Smooth muscle cell (in vitro differentiated cells): ENCODE measurements at regions not wholly inside any gene's neighbourhood (a gene's known extent, or its start where the extent isn't known, plus 50 kb on each side); places are given as distances from the start of the nearest gene placed in this dataset.

Experiments
- DNase-seq: peaks from one replicate; lab custom pipeline; 2025; ENCODE audit not compliant: unreplicated experiment; lab: John Stamatoyannopoulos, UW
- H2AFZ ChIP-seq: fragments of 200-600 bp; sonication (generic); 2 replicates; pipeline ENCODE4 v1.6.0; 2016; ENCODE audit warnings: antibody characterized with exemption, low read depth, mild to moderate bottlenecking
- H3F3A ChIP-seq: fragments of 200-600 bp; sonication (generic); 2 replicates; pipeline ENCODE4 v1.6.0; 2017; ENCODE audit warnings: antibody characterized with exemption, low read depth
- H3K27ac ChIP-seq: fragments of 200-600 bp; sonication (generic); 2 replicates; pipeline ENCODE4 v1.5.1; 2016; ENCODE audit warnings: low read depth, mild to moderate bottlenecking
- H3K27me3 ChIP-seq: fragments of 200-600 bp; sonication (generic); 2 replicates; pipeline ENCODE4 v1.6.1; 2016; ENCODE audit warnings: low read depth, mild to moderate bottlenecking
- H3K36me3 ChIP-seq: fragments of 200-600 bp; sonication (generic); 2 replicates; pipeline ENCODE4 v1.5.1; 2016; ENCODE audit warnings: low read depth
- H3K4me1 ChIP-seq: fragments of 200-600 bp; sonication (generic); 2 replicates; pipeline ENCODE4 v1.5.1; 2016; ENCODE audit warnings: low read depth
- H3K4me2 ChIP-seq: fragments of 200-600 bp; sonication (generic); 2 replicates; pipeline ENCODE4 v1.6.0; 2016; ENCODE audit warnings: mild to moderate bottlenecking
- H3K4me3 ChIP-seq: fragments of 200-600 bp; sonication (generic); 2 replicates; pipeline ENCODE4 v1.5.1; 2016; ENCODE audit warnings: mild to moderate bottlenecking
- H3K79me2 ChIP-seq: fragments of 200-600 bp; sonication (generic); 2 replicates; pipeline ENCODE4 v1.6.0; 2016; ENCODE audit warnings: low read depth, mild to moderate bottlenecking
- H3K9ac ChIP-seq: fragments of 200-600 bp; sonication (generic); 2 replicates; pipeline ENCODE4 v1.6.0; 2016; ENCODE audit warnings: low read depth
- H3K9me3 ChIP-seq: fragments of 200-600 bp; sonication (generic); replicated peaks from 2 replicates; pipeline ENCODE4 v1.5.1; 2016; ENCODE audit warnings: low read depth
- H4K20me1 ChIP-seq: fragments of 200-600 bp; sonication (generic); 2 replicates; pipeline ENCODE4 v1.6.0; 2016; ENCODE audit warnings: low read depth
- CTCF ChIP-seq: fragments of 200-600 bp; sonication (generic); IDR thresholded peaks from 2 replicates; pipeline ENCODE4 v1.5.1; 2017; ENCODE audit warnings: borderline replicate concordance, mild to moderate bottlenecking, antibody characterized with exemption; ENCODE audit not compliant: insufficient read depth, poor library complexity, severe bottlenecking
- WGBS: methylation state at CpG from one replicate; pipeline ENCODE4 v1.1.7; 2016; ENCODE audit warnings: low lambda C conversion rate; 5-methylcytosine and 5-hydroxymethylcytosine counted together

DNA sequence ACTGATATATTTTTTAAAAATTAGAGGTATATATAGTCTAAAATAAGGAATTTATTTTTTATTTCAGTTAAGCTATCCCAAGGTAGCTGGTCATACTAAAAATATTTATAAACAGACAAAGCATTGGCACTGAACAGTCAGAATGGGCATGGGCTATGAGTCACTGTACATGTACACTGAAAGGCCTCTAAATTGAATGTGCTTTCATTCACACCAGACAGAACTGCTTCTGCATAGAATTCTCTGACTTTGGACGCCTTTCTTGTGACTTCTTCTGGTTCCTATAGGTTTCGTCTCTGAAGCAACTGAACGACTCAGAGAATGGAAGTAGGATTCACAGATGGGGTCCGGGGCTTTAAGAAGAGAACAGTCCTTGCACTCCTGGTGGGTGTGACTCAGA, 394.8 kb upstream of the MEF2C start:
- Histone ChIP-seq H3K9me3 (no peaks in the 10 kb centered on the region), H4K20me1 (no peaks in the 10 kb centered on the region), H3K27ac (no peak overlapping the region), H3K36me3 (no peaks in the 10 kb centered on the region), H3K79me2 (no peaks in the 10 kb centered on the region), H3K27me3 (no peaks in the 10 kb centered on the region), H3K4me2 (no peak overlapping the region), H3K4me3 (no peak overlapping the region), H3K4me1 (peaks cover 25% of the 10 kb centered on the region), H2AFZ (no peak overlapping the region), H3F3A (peaks cover under 1% of the 10 kb centered on the region), H3K9ac (no peak overlapping the region)
- 89% methylated on average over 4 of the region's 4 CpGs for WGBS
- TF ChIP-seq CTCF, result no peak
- DNase-seq, result no peak

GRCh38 chr5:89276566-89277305, 393.8 kb upstream of the MEF2C start:
- H3F3A ChIP-seq, result no peaks in the 10 kb centered on the region
- no peak overlapping the region for H2AFZ ChIP-seq
- H3K4me2 ChIP-seq, result no peak overlapping the region
- no peak overlapping the region for H3K9ac ChIP-seq
- no peak overlapping the region for H3K27ac ChIP-seq
- no peaks in the 10 kb centered on the region for H3K79me2 ChIP-seq
- 28% methylated on average over 1 of the region's 1 CpG for WGBS
- peaks cover 16% of the 10 kb centered on the region for H3K4me1 ChIP-seq
- H4K20me1 ChIP-seq, result no peaks in the 10 kb centered on the region
- DNase-seq, result no peak
- no peak overlapping the region for H3K4me3 ChIP-seq
- H3K36me3 ChIP-seq, result no peaks in the 10 kb centered on the region
- TF ChIP-seq CTCF, result no peak
- no peaks in the 10 kb centered on the region for H3K27me3 ChIP-seq
- no peaks in the 10 kb centered on the region for H3K9me3 ChIP-seq

DNA sequence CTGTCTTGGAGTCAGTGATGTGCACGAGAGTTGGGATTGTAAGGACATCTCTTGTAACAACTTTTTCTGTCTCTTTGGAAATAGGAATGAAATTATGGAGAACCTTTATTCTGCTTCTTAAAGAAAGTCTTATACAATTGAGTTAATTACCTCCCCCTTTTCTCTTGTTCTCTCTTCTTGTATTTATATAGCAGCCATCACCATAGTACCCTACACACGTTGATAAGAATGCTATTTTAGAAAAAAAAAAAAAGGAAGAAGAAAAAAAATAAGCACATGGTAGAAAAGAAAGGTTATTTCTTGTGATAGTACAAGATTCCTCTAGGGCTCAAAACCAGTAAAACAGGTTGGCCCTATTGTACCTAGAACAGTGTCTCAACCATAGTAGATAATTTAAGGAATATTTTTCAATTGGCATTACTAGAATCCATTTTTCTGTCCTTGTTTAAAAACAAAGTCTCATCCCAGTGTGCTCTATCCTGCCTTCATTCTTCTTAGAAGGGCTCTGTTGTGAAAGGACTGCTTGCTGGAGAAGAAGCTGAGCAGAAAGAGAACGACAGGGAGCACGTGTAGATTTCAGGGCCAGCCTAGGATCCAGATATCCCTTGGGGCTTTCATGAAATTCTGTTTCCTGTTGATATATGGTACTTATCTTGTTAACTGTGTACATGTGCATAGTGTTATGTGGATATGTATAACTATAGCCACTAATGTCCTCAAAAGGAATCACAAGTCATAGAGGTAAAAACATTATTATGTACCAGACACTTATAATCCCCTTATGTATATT, 392.3 kb upstream of the MEF2C start:
- no peak overlapping the region for H3K9ac ChIP-seq
- H3K9me3 ChIP-seq, result no peaks in the 10 kb centered on the region
- no peaks in the 10 kb centered on the region for H3K36me3 ChIP-seq
- H3K4me1 ChIP-seq, result peaks cover 3% of the 10 kb centered on the region
- no peaks in the 10 kb centered on the region for H4K20me1 ChIP-seq
- no peaks in the 10 kb centered on the region for H3K27me3 ChIP-seq
- H3K4me3 ChIP-seq, result no peak overlapping the region
- H2AFZ ChIP-seq, result no peak overlapping the region
- H3K4me2 ChIP-seq, result no peak overlapping the region
- no peak for TF ChIP-seq CTCF
- H3K79me2 ChIP-seq, result no peaks in the 10 kb centered on the region
- no peak for DNase-seq
- no peak overlapping the region for H3K27ac ChIP-seq
- no peaks in the 10 kb centered on the region for H3F3A ChIP-seq
- 68% methylated on average over 4 of the region's 4 CpGs for WGBS
